ENCODE measurements at regions not wholly inside any gene's neighbourhood (a gene's known extent, or its start where the extent isn't known, plus 50 kb on each side); places are given as distances from the start of the nearest gene placed in this dataset.

GRCh38 chr2:154910701-154911100 lies 212.2 kb downstream of the KCNJ3 start:
- no peak for TF ChIP-seq POLR2AphosphoS5 (IDR thresholded peaks at IDR 0.05; ENCODE audit: borderline replicate concordance, low read depth, low read length)
- no peak for TF ChIP-seq EZH2 (IDR thresholded peaks at IDR 0.05)
- no peak for TF ChIP-seq FOXP2 (optimal IDR thresholded peaks at IDR 0.05; ENCODE audit: control extremely low read depth, extremely low read length, insufficient read depth)
